LNCaP clone FGC (cell line): ENCODE measurements at regions not wholly inside any gene's neighbourhood (a gene's known extent, or its start where the extent isn't known, plus 50 kb on each side); places are given as distances from the start of the nearest gene placed in this dataset.

ENCODE experiments used
- DNase-seq: peaks from one replicate; pipeline ENCODE4 v3.0.0-alpha.2; 2011; ENCODE audit warnings: low read depth
- H3K4me3 ChIP-seq: 2 replicates; pipeline ENCODE4 v1.5.1; 2011; ENCODE audit warnings: mild to moderate bottlenecking, low read depth, low read length, control low read depth
- TF ChIP-seq, protein P1 (sequence below): IDR thresholded peaks from 2 replicates; pipeline ENCODE4 v1.5.1; 2012; ENCODE audit warnings: mild to moderate bottlenecking; ENCODE audit not compliant: control insufficient read depth, insufficient read depth; ENCODE audit errors: extremely low read depth

DNA sequence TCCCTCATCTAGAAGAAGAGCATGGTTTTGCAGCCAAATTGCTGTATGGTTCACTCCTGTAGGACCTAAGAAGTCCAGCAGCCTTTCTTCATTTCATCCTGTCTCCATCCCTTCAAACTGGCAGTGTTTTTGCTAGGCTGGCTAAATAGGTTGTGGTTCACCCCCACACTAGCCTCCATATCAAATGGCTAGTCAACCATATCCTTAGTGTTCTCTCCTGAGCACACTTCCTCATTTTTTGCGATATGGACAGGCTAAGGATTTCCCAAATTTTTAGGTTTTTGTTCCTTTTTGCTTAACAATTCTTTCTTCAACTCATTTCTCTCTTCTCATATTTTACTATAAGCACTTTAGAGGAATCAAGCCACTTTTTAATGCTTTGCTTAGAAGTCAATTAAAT lies 98.8 kb upstream of the NOCT start:
- H3K4me3 ChIP-seq = no peak overlapping the region
- TF ChIP-seq, protein P1, sequence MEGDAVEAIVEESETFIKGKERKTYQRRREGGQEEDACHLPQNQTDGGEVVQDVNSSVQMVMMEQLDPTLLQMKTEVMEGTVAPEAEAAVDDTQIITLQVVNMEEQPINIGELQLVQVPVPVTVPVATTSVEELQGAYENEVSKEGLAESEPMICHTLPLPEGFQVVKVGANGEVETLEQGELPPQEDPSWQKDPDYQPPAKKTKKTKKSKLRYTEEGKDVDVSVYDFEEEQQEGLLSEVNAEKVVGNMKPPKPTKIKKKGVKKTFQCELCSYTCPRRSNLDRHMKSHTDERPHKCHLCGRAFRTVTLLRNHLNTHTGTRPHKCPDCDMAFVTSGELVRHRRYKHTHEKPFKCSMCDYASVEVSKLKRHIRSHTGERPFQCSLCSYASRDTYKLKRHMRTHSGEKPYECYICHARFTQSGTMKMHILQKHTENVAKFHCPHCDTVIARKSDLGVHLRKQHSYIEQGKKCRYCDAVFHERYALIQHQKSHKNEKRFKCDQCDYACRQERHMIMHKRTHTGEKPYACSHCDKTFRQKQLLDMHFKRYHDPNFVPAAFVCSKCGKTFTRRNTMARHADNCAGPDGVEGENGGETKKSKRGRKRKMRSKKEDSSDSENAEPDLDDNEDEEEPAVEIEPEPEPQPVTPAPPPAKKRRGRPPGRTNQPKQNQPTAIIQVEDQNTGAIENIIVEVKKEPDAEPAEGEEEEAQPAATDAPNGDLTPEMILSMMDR = no peak
- no peak for DNase-seq

DNA sequence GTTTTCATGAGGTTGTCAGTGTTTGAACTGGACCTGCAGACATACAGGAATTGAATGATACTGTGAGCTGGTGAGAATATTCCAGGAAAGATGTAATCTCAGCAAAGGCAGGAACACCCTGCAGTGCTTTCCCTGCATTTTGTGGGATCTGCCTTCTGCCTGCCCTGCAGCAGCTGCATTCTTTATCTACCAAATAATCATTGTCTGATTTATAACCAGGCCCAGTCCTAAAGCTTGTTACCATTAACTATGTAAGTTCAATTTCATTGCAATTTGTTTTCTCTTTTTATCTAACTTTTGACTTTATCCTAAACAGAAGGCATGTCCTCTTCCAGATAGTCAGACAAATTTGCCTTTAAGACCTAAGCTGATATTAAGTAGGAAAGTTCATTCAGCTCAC lies 99.8 kb upstream of the NOCT start:
- no peak for DNase-seq
- TF ChIP-seq, protein P1 = no peak
- no peak overlapping the region for H3K4me3 ChIP-seq

DNA sequence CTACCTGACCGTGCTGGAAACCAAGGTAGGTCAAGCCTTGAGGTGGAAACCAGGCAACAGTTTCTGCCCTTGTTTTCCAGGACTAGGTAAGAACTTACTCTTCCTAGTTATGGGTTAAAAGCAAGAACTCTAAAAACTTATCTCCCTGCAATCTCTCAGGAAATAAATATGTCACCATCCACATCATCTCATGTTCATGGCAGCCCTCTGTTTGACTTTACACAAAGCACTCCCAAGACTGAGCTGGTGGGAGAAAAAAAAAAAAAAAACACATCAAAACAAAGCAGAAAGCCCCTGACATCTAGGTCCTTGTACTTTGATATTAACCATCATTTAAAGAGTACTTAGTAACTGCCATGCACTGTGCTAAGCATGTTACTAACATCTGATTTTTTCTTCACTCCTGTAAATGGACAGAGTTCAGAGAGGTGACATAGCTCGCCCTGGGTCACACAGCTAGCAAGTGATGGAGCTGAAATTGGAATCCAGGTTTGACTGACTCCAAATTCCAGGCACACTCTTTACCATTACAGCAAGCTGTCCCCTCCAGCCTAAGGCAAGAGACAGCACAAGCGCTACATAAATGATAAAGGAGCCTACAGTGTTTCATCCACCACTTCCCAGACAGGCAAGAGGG lies 102.8 kb upstream of the NOCT start:
- TF ChIP-seq, protein P1 = no peak
- no peak for DNase-seq
- H3K4me3 ChIP-seq = peak overlapping the region; percentile 30

DNA sequence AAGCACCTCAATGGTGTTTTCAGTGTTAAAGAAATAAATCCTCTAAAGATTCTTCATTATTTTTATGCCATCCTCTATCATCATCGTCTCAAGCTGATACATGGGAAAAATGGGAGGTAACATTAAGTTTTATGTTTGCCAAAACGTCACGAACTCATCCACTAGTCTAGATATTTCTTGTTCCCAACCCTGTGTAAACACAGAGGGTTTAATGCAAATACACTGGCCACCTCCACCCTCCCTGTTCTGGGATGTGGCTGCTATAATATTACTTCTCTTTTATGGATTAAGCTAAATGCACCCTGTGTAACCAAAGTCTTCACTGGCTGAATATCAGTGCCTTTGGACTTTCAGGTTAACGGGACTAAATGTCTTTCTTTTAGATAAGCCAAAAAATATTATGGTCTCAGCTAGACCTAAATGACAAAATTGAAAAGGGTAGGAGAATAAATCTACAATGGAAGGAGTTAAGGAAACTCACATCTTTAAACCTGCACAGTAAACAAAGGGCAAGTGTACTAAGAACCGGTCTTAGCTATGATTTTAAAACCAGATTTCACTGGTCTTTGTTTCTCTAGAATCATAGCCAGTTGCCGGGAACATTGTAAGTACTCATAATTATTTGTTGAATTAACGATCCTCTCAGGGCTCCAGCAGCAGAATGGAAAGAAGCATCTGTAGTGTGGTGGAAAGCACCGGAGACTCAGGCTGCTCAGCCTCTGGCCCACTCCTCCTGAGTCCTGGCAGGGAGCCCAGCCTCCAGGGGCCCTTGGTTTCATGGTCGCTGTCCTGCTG lies 103.5 kb upstream of the NOCT start:
- peak; percentile 86 for DNase-seq
- peak overlapping the region; percentile 30 for H3K4me3 ChIP-seq
- TF ChIP-seq, protein P1 = no peak

DNA sequence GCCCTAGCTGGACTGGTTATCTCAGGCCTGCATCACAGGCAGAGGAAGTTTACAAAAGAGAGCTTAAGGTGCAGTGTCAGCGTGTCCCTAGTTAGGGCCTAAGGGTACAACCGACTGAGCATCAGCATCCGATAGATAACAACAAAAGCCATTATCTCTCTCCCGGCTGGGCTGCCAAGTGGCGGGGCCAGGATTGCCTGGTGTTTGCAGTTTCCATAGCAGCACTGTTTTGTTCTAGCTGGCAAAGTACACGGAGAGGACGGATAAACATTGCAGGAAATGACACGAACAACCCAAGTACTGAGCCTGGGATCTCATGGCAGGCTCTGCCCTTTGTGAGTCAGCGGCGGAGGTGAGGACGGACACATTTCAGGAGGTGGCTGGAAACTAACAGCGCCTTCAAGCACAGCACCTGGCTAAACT lies 104.7 kb upstream of the NOCT start:
- H3K4me3 ChIP-seq = peak overlapping the region; percentile 40
- TF ChIP-seq, protein P1 = no peak
- peak; percentile 96 for DNase-seq

DNA sequence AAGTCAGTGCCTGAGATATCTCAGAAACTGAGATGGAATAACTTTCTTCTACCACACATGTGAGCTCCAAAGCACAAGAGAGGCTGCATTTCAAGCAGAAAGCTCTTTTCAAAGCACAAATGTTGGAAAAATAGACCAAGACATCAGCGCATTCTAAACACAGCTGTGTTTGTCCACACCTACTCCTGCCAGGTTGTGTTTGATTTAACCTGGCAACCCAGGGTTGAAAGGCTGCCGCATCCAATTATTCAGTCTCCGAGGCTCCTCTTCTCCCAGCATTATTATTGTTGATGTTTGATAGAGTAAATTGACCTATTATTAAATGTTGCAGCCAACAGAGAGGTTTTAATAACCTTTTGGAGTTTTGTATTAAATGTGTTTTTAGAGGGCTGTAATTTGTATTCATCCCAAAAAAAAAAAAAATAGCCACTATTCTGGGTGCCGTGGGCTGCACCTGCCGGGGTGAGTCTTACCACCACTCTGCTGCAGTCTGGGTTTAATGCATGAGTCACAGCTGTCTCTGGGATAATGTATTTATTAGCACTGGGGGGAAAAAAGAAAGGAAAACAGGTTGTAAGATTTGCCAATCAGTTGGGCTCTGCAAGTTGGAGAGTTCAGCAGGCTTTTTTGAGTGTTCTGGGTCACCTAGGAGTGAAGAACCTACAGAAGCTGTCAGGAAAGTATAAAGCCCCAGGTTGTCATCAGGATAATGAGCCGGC lies 105.2 kb upstream of the NOCT start:
- peak overlapping the region; percentile 20 for H3K4me3 ChIP-seq
- peak; percentile 86 for DNase-seq
- TF ChIP-seq, protein P1 = no peak
